Fibroblast of lung (primary cell): ENCODE measurements at regions not wholly inside any gene's neighbourhood (a gene's known extent, or its start where the extent isn't known, plus 50 kb on each side); places are given as distances from the start of the nearest gene placed in this dataset.

Experiments
- DNase-seq, 2 donors: peaks; one replicate each; pipeline versions ENCODE4 v3.0.0 to v3.0.0-alpha.2; 2010; ENCODE audit warnings: low read depth in 2 of 2
- H2AFZ ChIP-seq: 2 replicates; pipeline ENCODE4 v1.5.1; 2012; ENCODE audit warnings: low read length, control low read depth, inconsistent platforms
- H3K27ac ChIP-seq: 2 replicates; pipeline ENCODE4 v1.5.1; 2011; ENCODE audit warnings: low read length, control low read depth; ENCODE audit not compliant: insufficient read depth
- H3K27me3 ChIP-seq: 2 replicates; pipeline ENCODE4 v1.5.1; 2011; ENCODE audit warnings: mild to moderate bottlenecking, low read length; ENCODE audit not compliant: control insufficient read depth, insufficient read depth
- H3K36me3 ChIP-seq: 2 replicates; pipeline ENCODE4 v1.5.1; 2011; ENCODE audit warnings: low read length; ENCODE audit not compliant: control insufficient read depth, insufficient read depth
- H3K4me1 ChIP-seq: 2 replicates; pipeline ENCODE4 v1.5.1; 2011; ENCODE audit warnings: low read length; ENCODE audit not compliant: control insufficient read depth, insufficient read depth; ENCODE audit errors: extremely low read depth
- H3K4me2 ChIP-seq: 2 replicates; pipeline ENCODE4 v1.5.1; 2011; ENCODE audit warnings: low read length, control low read depth; ENCODE audit not compliant: insufficient read depth; ENCODE audit errors: extremely low read depth
- H3K4me3 ChIP-seq, 4 experiments: fragments of 200-600 bp in 1 of 4; sonication (generic) in 1 of 4; replicated peaks in 1 of 4; 2 replicates each; pipeline ENCODE4 v1.5.1; 2011 to 2016; ENCODE audit warnings: low read length in 4 of 4, low read depth in 3 of 4, mild to moderate bottlenecking in 3 of 4, control low read depth in 2 of 4, inconsistent platforms in 1 of 4, mixed read lengths in 1 of 4; ENCODE audit not compliant: insufficient read depth in 1 of 4; ENCODE audit errors: control extremely low read depth in 1 of 4
- H3K79me2 ChIP-seq: 2 replicates; pipeline ENCODE4 v1.5.1; 2012; ENCODE audit warnings: mild to moderate bottlenecking, low read length, inconsistent platforms; ENCODE audit not compliant: control insufficient read depth, insufficient read depth
- H3K9ac ChIP-seq: 2 replicates; pipeline ENCODE4 v1.5.1; 2011; ENCODE audit warnings: mild to moderate bottlenecking, low read length, control low read depth; ENCODE audit not compliant: insufficient read depth
- H3K9me3 ChIP-seq: 2 replicates; pipeline ENCODE4 v1.5.1; 2012; ENCODE audit warnings: low read depth, low read length; ENCODE audit not compliant: control insufficient read depth, insufficient read depth
- H4K20me1 ChIP-seq: 2 replicates; pipeline ENCODE4 v1.5.1; 2011; ENCODE audit warnings: low read length; ENCODE audit not compliant: control insufficient read depth, insufficient read depth; ENCODE audit errors: extremely low read depth
- EZH2 ChIP-seq: IDR thresholded peaks from 2 replicates; pipeline ENCODE4 v1.5.1; 2012; ENCODE audit warnings: low read length, control low read depth, mild to moderate bottlenecking; ENCODE audit errors: missing control alignments
- TF ChIP-seq, protein P1 (sequence below), 2 donors: IDR thresholded peaks in 1 of 2; conservative IDR thresholded peaks in 1 of 2; 1 replicate in 1 of 2; 2 replicates in 1 of 2; pipeline ENCODE4 v1.5.1; 2011 to 2012; ENCODE audit warnings: low read length in 2 of 2, control low read depth in 1 of 2, inconsistent platforms in 1 of 2, low read depth in 1 of 2, mild to moderate bottlenecking in 1 of 2

DNA sequence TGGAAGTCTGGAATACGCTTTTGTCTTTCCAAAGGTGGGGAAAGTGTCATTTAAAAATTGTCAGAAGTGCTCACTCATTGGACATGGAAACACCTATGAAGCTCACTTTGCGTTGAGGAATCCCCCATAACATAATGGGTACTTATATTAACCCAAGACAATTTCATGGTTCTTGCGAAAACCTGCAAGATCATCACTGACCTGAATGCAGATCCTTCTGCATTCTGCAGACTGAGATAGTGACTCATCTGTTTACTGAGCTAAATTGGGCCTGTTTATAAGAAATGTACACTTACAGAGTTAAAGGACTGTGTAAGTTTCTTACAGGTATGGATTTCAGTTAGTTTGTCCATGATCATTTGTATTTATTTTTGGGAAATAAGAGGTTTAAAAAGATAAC is 153.0 kb downstream of the HMHB1 start:
- H3K4me3 ChIP-seq: no peak overlapping the region
- no peak overlapping the region for H3K4me2 ChIP-seq
- H3K27me3 ChIP-seq: no peaks in the 10 kb centered on the region
- H3K36me3 ChIP-seq: no peaks in the 10 kb centered on the region
- peaks cover 4% of the 10 kb centered on the region for H3K4me1 ChIP-seq
- H3K27ac ChIP-seq: no peak overlapping the region
- TF ChIP-seq, protein P1, sequence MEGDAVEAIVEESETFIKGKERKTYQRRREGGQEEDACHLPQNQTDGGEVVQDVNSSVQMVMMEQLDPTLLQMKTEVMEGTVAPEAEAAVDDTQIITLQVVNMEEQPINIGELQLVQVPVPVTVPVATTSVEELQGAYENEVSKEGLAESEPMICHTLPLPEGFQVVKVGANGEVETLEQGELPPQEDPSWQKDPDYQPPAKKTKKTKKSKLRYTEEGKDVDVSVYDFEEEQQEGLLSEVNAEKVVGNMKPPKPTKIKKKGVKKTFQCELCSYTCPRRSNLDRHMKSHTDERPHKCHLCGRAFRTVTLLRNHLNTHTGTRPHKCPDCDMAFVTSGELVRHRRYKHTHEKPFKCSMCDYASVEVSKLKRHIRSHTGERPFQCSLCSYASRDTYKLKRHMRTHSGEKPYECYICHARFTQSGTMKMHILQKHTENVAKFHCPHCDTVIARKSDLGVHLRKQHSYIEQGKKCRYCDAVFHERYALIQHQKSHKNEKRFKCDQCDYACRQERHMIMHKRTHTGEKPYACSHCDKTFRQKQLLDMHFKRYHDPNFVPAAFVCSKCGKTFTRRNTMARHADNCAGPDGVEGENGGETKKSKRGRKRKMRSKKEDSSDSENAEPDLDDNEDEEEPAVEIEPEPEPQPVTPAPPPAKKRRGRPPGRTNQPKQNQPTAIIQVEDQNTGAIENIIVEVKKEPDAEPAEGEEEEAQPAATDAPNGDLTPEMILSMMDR (conservative IDR thresholded peaks at IDR 0.05 in 1 of 2, IDR thresholded peaks at IDR 0.05 in 1 of 2; ENCODE audit: low read depth in 1 of 2, low read length in 2 of 2): no peak
- TF ChIP-seq EZH2: no peak
- no peak overlapping the region for H2AFZ ChIP-seq
- H3K79me2 ChIP-seq: no peaks in the 10 kb centered on the region
- H3K9me3 ChIP-seq: no peaks in the 10 kb centered on the region
- no peak overlapping the region for H3K9ac ChIP-seq
- peak; percentile 7 to 14 for DNase-seq
- H4K20me1 ChIP-seq: no peaks in the 10 kb centered on the region

DNA sequence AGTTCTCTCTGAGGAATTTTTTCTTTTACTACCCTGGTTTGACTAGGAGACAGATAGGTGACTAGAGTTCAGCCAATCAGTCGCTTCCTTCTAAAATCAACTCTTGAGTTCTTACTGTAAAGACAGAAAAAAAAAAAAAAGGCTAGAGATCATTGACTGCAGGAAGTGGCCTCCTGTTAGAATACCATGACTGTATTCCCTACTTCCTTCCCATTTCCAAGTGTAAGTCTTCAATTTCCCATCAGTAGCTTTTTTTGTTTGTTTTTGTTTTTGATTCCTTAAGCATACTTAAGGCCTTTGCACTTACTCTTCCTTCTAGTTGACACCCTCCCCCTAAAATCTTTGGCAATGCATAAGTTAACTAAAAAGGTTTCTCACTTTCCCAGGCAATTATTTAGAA is 154.3 kb downstream of the HMHB1 start:
- no peaks in the 10 kb centered on the region for H3K36me3 ChIP-seq
- no peak for TF ChIP-seq EZH2
- TF ChIP-seq, protein P1 (conservative IDR thresholded peaks at IDR 0.05 in 1 of 2, IDR thresholded peaks at IDR 0.05 in 1 of 2; ENCODE audit: low read depth in 1 of 2, low read length in 2 of 2): no peak
- no peak overlapping the region for H3K9ac ChIP-seq
- no peak overlapping the region for H3K27ac ChIP-seq
- H3K4me2 ChIP-seq: no peak overlapping the region
- no peaks in the 10 kb centered on the region for H3K27me3 ChIP-seq
- no peak overlapping the region for H2AFZ ChIP-seq
- DNase-seq: no peak
- no peaks in the 10 kb centered on the region for H3K9me3 ChIP-seq
- peaks cover 4% of the 10 kb centered on the region for H3K4me1 ChIP-seq
- H3K79me2 ChIP-seq: no peaks in the 10 kb centered on the region
- no peak overlapping the region for H3K4me3 ChIP-seq
- H4K20me1 ChIP-seq: no peaks in the 10 kb centered on the region

DNA sequence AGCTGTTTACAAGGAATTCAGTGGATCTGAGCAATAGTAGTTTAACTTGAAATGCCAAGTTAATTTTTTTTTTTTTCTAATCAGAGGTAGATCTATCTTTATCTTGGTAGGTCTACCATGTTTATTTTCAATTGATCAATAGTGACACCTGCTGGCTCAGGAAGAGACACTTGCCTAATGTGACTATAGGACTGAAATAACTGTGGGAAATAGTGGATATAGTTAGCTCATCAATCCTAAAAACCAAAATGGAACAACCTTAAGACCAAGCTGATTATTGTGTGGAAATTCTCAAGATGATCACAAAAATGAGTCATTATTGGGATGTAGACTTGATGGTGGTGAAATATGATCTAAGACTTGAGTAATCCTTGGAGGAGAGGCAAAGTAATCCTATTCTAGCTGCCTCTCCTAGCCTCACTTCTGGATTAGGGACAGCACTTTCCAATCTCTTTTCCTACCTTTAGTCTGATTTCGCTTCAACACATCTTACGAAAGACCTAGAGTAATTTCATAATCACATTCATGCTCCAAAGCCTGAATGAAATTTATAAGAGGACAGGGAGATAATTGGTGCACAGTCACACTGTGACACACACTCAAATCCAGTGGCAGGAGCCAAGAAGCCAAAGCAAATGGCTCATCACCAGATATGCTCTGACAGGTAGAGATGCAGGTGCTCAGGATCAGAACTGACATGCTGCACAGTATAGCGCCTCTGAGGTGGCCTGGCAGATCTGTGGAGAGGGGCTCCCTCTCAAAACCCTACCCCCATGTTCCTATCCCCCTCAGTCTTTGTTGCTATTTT is 156.3 kb downstream of the HMHB1 start:
- H3K36me3 ChIP-seq: no peaks in the 10 kb centered on the region
- no peak overlapping the region for H3K4me2 ChIP-seq
- no peak overlapping the region for H3K27ac ChIP-seq
- no peak overlapping the region for H3K4me3 ChIP-seq
- DNase-seq: peak; percentile 72 to 73
- TF ChIP-seq, protein P1 (conservative IDR thresholded peaks at IDR 0.05 in 1 of 2, IDR thresholded peaks at IDR 0.05 in 1 of 2; ENCODE audit: low read depth in 1 of 2, low read length in 2 of 2): peak; percentile 32 to 41
- TF ChIP-seq EZH2: no peak
- no peak overlapping the region for H2AFZ ChIP-seq
- no peaks in the 10 kb centered on the region for H3K27me3 ChIP-seq
- no peak overlapping the region for H3K9ac ChIP-seq
- no peaks in the 10 kb centered on the region for H3K9me3 ChIP-seq
- no peaks in the 10 kb centered on the region for H3K79me2 ChIP-seq
- H4K20me1 ChIP-seq: no peaks in the 10 kb centered on the region
- H3K4me1 ChIP-seq: peaks cover 4% of the 10 kb centered on the region
